IMR-90 (cell line): ENCODE measurements at regions not wholly inside any gene's neighbourhood (a gene's known extent, or its start where the extent isn't known, plus 50 kb on each side); places are given as distances from the start of the nearest gene placed in this dataset.

Experiments
- ATAC-seq: fragments of 200-7000 bp; cut with Tn5 transposase; 2 replicates; pipeline ENCODE4 v1.9.1; 2020; ENCODE audit warnings: low read depth, mild to moderate bottlenecking, moderate library complexity
- BruUV-seq: library from RNA; stranded (reverse); fragments of 400-500 nt; replicated peaks from 2 replicates; lab custom pipeline; 2021; lab: Mats Ljungman, UMichigan
- CTCF ChIA-PET: fragments of 300-600 bp; formaldehyde crosslinking; extraction: SDS; loops from one replicate; lab custom pipeline; 2021; ENCODE audit warnings: antibody characterized with exemption; lab: Yijun Ruan, JAX
- POLR2A ChIA-PET: fragments of 300-600 bp; sonication (Branson Sonifier 250); formaldehyde crosslinking; loops from one replicate; lab custom pipeline; 2022; ENCODE audit warnings: antibody characterized with exemption; ENCODE audit not compliant: unreplicated experiment; lab: Charles Lee
- DNase-seq: peaks from one replicate; pipeline ENCODE4 v3.0.0; 2013
- H2AFZ ChIP-seq: replicated peaks from 2 replicates; pipeline ENCODE3; 2013; ENCODE audit warnings: low read length, mild to moderate bottlenecking; ENCODE audit not compliant: poor library complexity
- H2AK5ac ChIP-seq: 2 replicates; pipeline ENCODE4 v1.6.1; 2013; ENCODE audit warnings: low read depth, low read length, inconsistent platforms
- H2AK9ac ChIP-seq: replicated peaks from 2 replicates; pipeline ENCODE3; 2013; ENCODE audit warnings: mild to moderate bottlenecking, low read depth, low read length, moderate library complexity; ENCODE audit not compliant: poor library complexity
- H2BK120ac ChIP-seq: 2 replicates; pipeline ENCODE4 v1.6.1; 2013; ENCODE audit warnings: low read depth, low read length, inconsistent platforms
- H2BK15ac ChIP-seq: 3 replicates; pipeline ENCODE4 v1.6.1; 2013; ENCODE audit warnings: low read depth, low read length, inconsistent platforms
- H2BK20ac ChIP-seq: 2 replicates; pipeline ENCODE4 v1.6.1; 2013; ENCODE audit warnings: low read depth, mild to moderate bottlenecking, inconsistent platforms, low read length, moderate library complexity
- H2BK5ac ChIP-seq: 2 replicates; pipeline ENCODE4 v1.6.1; 2013; ENCODE audit warnings: mild to moderate bottlenecking, low read depth, low read length, inconsistent platforms; ENCODE audit not compliant: poor library complexity, severe bottlenecking
- H3K14ac ChIP-seq: replicated peaks from 2 replicates; pipeline ENCODE4 v1.6.1; 2013; ENCODE audit warnings: low read depth, low read length, inconsistent platforms
- H3K18ac ChIP-seq: 2 replicates; pipeline ENCODE4 v1.6.1; 2013; ENCODE audit warnings: low read depth, low read length, control low read depth
- H3K23ac ChIP-seq: 2 replicates; pipeline ENCODE4 v1.6.1; 2013; ENCODE audit warnings: low read depth, low read length, inconsistent platforms
- H3K27ac ChIP-seq: 2 replicates; pipeline ENCODE4 v1.5.1; 2013; ENCODE audit warnings: mild to moderate bottlenecking, control low read depth, low read length; ENCODE audit not compliant: insufficient read depth
- H3K27me3 ChIP-seq: 2 replicates; pipeline ENCODE4 v1.6.1; 2013; ENCODE audit warnings: low read length; ENCODE audit not compliant: control insufficient read depth, insufficient read depth
- H3K36me3 ChIP-seq: 2 replicates; pipeline ENCODE4 v1.6.1; 2013; ENCODE audit warnings: low read length, mixed read lengths; ENCODE audit not compliant: control insufficient read depth, insufficient read depth
- H3K4ac ChIP-seq: 2 replicates; pipeline ENCODE4 v1.6.1; 2013; ENCODE audit warnings: low read depth, low read length, inconsistent platforms
- H3K4me1 ChIP-seq: 2 replicates; pipeline ENCODE4 v1.6.1; 2013; ENCODE audit warnings: low read length, mixed read lengths; ENCODE audit not compliant: control insufficient read depth, insufficient read depth
- H3K4me2 ChIP-seq: 2 replicates; pipeline ENCODE4 v1.6.1; 2013; ENCODE audit warnings: low read depth, mild to moderate bottlenecking, control low read depth, low read length, moderate library complexity
- H3K4me3 ChIP-seq: 2 replicates; pipeline ENCODE4 v1.5.1; 2013; ENCODE audit warnings: low read depth, mild to moderate bottlenecking, control low read depth, low read length, moderate library complexity; ENCODE audit not compliant: insufficient read depth
- H3K56ac ChIP-seq: 2 replicates; pipeline ENCODE4 v1.6.1; 2013; ENCODE audit warnings: low read length, inconsistent platforms; ENCODE audit not compliant: insufficient read depth; ENCODE audit errors: extremely low read depth
- H3K79me1 ChIP-seq, 2 experiments: 2 replicates each; pipeline ENCODE4 v1.6.1; 2013; ENCODE audit warnings: low read length in 2 of 2, inconsistent platforms in 1 of 2, low read depth in 1 of 2
- H3K9ac ChIP-seq: 2 replicates; pipeline ENCODE4 v1.6.1; 2013; ENCODE audit warnings: low read depth, low read length, control low read depth
- H3K9me1 ChIP-seq: 2 replicates; pipeline ENCODE4 v1.6.1; 2013; ENCODE audit warnings: low read length, inconsistent platforms; ENCODE audit not compliant: insufficient read depth
- H3K9me3 ChIP-seq: 2 replicates; pipeline ENCODE4 v1.6.1; 2013; ENCODE audit warnings: low read length; ENCODE audit not compliant: control insufficient read depth, insufficient read depth
- H4K20me1 ChIP-seq: 2 replicates; pipeline ENCODE4 v1.6.1; 2013; ENCODE audit warnings: low read length, inconsistent platforms; ENCODE audit not compliant: insufficient read depth
- H4K5ac ChIP-seq: 2 replicates; pipeline ENCODE4 v1.6.1; 2013; ENCODE audit warnings: mild to moderate bottlenecking, low read depth, low read length, control low read depth
- H4K8ac ChIP-seq, 2 experiments: 2 replicates each; pipeline ENCODE4 v1.6.1; 2013; ENCODE audit warnings: low read depth in 2 of 2, low read length in 2 of 2, control low read depth in 1 of 2, inconsistent platforms in 1 of 2
- H4K91ac ChIP-seq: 2 replicates; pipeline ENCODE4 v1.6.1; 2013; ENCODE audit warnings: low read depth, low read length, inconsistent platforms; ENCODE audit not compliant: insufficient read depth
- BHLHE40 ChIP-seq: fragments of 150-350 bp; IDR thresholded peaks from 2 replicates; pipeline ENCODE4 v1.6.1; 2016; ENCODE audit warnings: mild to moderate bottlenecking, low read depth, low read length
- CEBPB ChIP-seq: IDR thresholded peaks from 2 replicates; pipeline ENCODE4 v1.6.1; 2012; ENCODE audit warnings: low read depth, low read length, improper control_type of control experiment
- CHD1 ChIP-seq: IDR thresholded peaks from 2 replicates; pipeline ENCODE4 v1.6.1; 2012; ENCODE audit warnings: low read depth, low read length, improper control_type of control experiment
- FOS ChIP-seq: fragments of 150-350 bp; IDR thresholded peaks from 2 replicates; pipeline ENCODE4 v1.6.1; 2016; ENCODE audit warnings: low read depth, low read length
- MAFK ChIP-seq: IDR thresholded peaks from 2 replicates; pipeline ENCODE4 v1.6.1; 2012; ENCODE audit warnings: low read depth, low read length, improper control_type of control experiment
- MAZ ChIP-seq: IDR thresholded peaks from 2 replicates; pipeline ENCODE4 v1.6.1; 2012; ENCODE audit warnings: low read depth, mild to moderate bottlenecking, low read length, improper control_type of control experiment, moderate library complexity, borderline replicate concordance
- MXI1 ChIP-seq: IDR thresholded peaks from 2 replicates; pipeline ENCODE4 v1.6.1; 2012; ENCODE audit warnings: low read depth, mild to moderate bottlenecking, low read length, moderate library complexity, borderline replicate concordance
- NFE2L2 ChIP-seq: fragments of 150-350 bp; IDR thresholded peaks from 2 replicates; pipeline ENCODE4 v1.6.1; 2016; ENCODE audit warnings: low read depth, mild to moderate bottlenecking, low read length
- POLR2A ChIP-seq: IDR thresholded peaks from 2 replicates; pipeline ENCODE4 v1.6.1; 2012; ENCODE audit warnings: mild to moderate bottlenecking, low read depth, low read length
- RAD21 ChIP-seq: IDR thresholded peaks from 2 replicates; pipeline ENCODE4 v1.6.1; 2012; ENCODE audit warnings: low read length, improper control_type of control experiment
- RCOR1 ChIP-seq: IDR thresholded peaks from 2 replicates; pipeline ENCODE4 v1.6.1; 2012; ENCODE audit warnings: mild to moderate bottlenecking, low read length, improper control_type of control experiment; ENCODE audit not compliant: insufficient replicate concordance
- RFX5 ChIP-seq: IDR thresholded peaks from 2 replicates; pipeline ENCODE4 v1.8.0; 2012; ENCODE audit warnings: low read depth, mild to moderate bottlenecking, low read length, moderate library complexity
- SMC3 ChIP-seq: fragments of 150-350 bp; IDR thresholded peaks from 2 replicates; pipeline ENCODE4 v1.6.1; 2016; ENCODE audit warnings: low read depth, mild to moderate bottlenecking, antibody characterized with exemption, low read length, moderate library complexity
- WGBS, 2 experiments: methylation state at CpG; one replicate each; pipeline versions ENCODE4 v1.1.5 to v1.1.7; 2013; ENCODE audit warnings: missing lambda C conversion rate in 2 of 2; ENCODE audit not compliant: insufficient read length in 1 of 2; ENCODE audit errors: extremely low coverage in 2 of 2; 5-methylcytosine and 5-hydroxymethylcytosine counted together
- dilution Hi-C: fragments of 300-500 bp; cut with HindIII; formaldehyde crosslinking; loops from one replicate; pipeline ENCODE4 v1.14.3; 2018; ENCODE audit warnings: low sequenced_read_pairs; ENCODE audit not compliant: unreplicated experiment
- in situ Hi-C: fragments of 300-500 bp; cut with MboI; formaldehyde crosslinking; loops from 3 replicates; pipeline ENCODE4 v1.14.3; 2019; ENCODE audit warnings: low sequenced_read_pairs, inconsistent platforms, mixed read lengths
- intact Hi-C: fragments of 100-400 bp; cut with micrococcal nuclease; formaldehyde crosslinking; loops from 2 replicates; pipeline ENCODE4 v1.10.0; 2022
- TF ChIP-seq, protein P1 (sequence below): conservative IDR thresholded peaks from 2 replicates; pipeline ENCODE4 v1.5.1; 2012; ENCODE audit warnings: mild to moderate bottlenecking, low read depth, low read length, improper control_type of control experiment
- TF ChIP-seq, protein P2 (sequence below): fragments of 150-350 bp; IDR thresholded peaks from 2 replicates; pipeline ENCODE4 v1.6.1; 2017; ENCODE audit warnings: mild to moderate bottlenecking, antibody characterized with exemption, low read length, low read depth
- TF ChIP-seq, protein P3 (sequence below): fragments of 150-350 bp; IDR thresholded peaks from 2 replicates; pipeline ENCODE4 v1.6.1; 2016; ENCODE audit warnings: low read depth, mild to moderate bottlenecking, low read length, moderate library complexity, borderline replicate concordance

DNA sequence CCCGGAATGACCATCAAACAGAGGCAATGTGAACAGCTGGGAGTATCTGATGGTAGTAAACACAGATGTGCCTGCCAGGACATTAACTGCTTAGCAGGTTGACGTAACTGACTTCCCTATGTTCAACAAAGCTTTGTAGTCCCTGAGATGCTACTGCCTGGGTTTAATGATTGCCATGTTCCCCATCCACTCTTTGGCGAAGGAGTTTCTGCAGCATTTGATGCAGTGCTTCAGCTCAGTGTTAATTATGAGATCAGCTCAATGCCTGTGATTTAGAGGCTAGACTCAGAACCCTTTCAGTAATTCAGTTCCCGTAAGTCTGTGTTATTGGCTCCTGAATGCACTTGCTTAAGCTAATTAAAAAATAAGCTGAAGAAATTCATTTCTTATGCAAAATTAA, 547.3 kb upstream of the ZNF608 start:
- no peak overlapping the region for H4K5ac ChIP-seq
- no peaks in the 10 kb centered on the region for H4K20me1 ChIP-seq
- TF ChIP-seq, protein P1, sequence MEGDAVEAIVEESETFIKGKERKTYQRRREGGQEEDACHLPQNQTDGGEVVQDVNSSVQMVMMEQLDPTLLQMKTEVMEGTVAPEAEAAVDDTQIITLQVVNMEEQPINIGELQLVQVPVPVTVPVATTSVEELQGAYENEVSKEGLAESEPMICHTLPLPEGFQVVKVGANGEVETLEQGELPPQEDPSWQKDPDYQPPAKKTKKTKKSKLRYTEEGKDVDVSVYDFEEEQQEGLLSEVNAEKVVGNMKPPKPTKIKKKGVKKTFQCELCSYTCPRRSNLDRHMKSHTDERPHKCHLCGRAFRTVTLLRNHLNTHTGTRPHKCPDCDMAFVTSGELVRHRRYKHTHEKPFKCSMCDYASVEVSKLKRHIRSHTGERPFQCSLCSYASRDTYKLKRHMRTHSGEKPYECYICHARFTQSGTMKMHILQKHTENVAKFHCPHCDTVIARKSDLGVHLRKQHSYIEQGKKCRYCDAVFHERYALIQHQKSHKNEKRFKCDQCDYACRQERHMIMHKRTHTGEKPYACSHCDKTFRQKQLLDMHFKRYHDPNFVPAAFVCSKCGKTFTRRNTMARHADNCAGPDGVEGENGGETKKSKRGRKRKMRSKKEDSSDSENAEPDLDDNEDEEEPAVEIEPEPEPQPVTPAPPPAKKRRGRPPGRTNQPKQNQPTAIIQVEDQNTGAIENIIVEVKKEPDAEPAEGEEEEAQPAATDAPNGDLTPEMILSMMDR: no peak
- TF ChIP-seq RFX5: no peak
- TF ChIP-seq BHLHE40: no peak
- no peak for TF ChIP-seq RAD21
- TF ChIP-seq FOS: no peak
- no peak for TF ChIP-seq POLR2A
- TF ChIP-seq MAFK: no peak
- no peak for TF ChIP-seq NFE2L2
- no peak for TF ChIP-seq CEBPB
- TF ChIP-seq MAZ: no peak
- TF ChIP-seq, protein P2, sequence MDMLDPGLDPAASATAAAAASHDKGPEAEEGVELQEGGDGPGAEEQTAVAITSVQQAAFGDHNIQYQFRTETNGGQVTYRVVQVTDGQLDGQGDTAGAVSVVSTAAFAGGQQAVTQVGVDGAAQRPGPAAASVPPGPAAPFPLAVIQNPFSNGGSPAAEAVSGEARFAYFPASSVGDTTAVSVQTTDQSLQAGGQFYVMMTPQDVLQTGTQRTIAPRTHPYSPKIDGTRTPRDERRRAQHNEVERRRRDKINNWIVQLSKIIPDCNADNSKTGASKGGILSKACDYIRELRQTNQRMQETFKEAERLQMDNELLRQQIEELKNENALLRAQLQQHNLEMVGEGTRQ: no peak
- TF ChIP-seq CHD1: no peak
- TF ChIP-seq MXI1: no peak
- no peak for TF ChIP-seq RCOR1
- TF ChIP-seq, protein P3, sequence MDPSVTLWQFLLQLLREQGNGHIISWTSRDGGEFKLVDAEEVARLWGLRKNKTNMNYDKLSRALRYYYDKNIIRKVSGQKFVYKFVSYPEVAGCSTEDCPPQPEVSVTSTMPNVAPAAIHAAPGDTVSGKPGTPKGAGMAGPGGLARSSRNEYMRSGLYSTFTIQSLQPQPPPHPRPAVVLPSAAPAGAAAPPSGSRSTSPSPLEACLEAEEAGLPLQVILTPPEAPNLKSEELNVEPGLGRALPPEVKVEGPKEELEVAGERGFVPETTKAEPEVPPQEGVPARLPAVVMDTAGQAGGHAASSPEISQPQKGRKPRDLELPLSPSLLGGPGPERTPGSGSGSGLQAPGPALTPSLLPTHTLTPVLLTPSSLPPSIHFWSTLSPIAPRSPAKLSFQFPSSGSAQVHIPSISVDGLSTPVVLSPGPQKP: no peak
- TF ChIP-seq SMC3: no peak
- H3K4me3 ChIP-seq: no peak overlapping the region
- H3K27ac ChIP-seq: no peak overlapping the region
- H3K9me1 ChIP-seq: no peaks in the 10 kb centered on the region
- no peaks in the 10 kb centered on the region for H3K27me3 ChIP-seq
- H3K4ac ChIP-seq: no peak overlapping the region
- POLR2A ChIA-PET: no interaction called here
- no peak overlapping the region for H3K56ac ChIP-seq
- no peak for ATAC-seq
- 0 out of 2 replicates have a peak overlapping the region, but pooled peaks have one; percentile 17 for H3K14ac ChIP-seq
- no peak overlapping the region for H2BK15ac ChIP-seq
- BruUV-seq: no TSS peak
- WGBS, 2 experiments: no CpG with 5 or more reads among the region's 4 CpGs
- peaks cover 3% of the 10 kb centered on the region; the same call in 1 of the 2 replicates for H3K4me1 ChIP-seq
- H2BK5ac ChIP-seq: no peak overlapping the region
- no peaks in the 10 kb centered on the region for H3K9me3 ChIP-seq
- no peak overlapping the region for H3K4me2 ChIP-seq
- no peaks in the 10 kb centered on the region for H3K36me3 ChIP-seq
- intact Hi-C loops (no loop called here), dilution Hi-C loops (no loop called here), in situ Hi-C loops (no loop called here)
- no peaks in the 10 kb centered on the region for H3K79me1 ChIP-seq
- no peak overlapping the region for H2AK5ac ChIP-seq
- no peak overlapping the region for H2AFZ ChIP-seq
- H2AK9ac ChIP-seq: no peak overlapping the region
- DNase-seq: no peak
- no peak overlapping the region for H3K9ac ChIP-seq
- no peak overlapping the region for H4K91ac ChIP-seq
- no peak overlapping the region for H3K23ac ChIP-seq
- no peak overlapping the region for H4K8ac ChIP-seq
- CTCF ChIA-PET: interaction anchor here (0.7 kb wide), 1 partner anchor 15 kb away, joined by 3 read pairs; no protein-coding TSS in a partner anchor
- H2BK20ac ChIP-seq: no peak overlapping the region
- no peak overlapping the region for H3K18ac ChIP-seq
- no peak overlapping the region for H2BK120ac ChIP-seq
